T-helper 2 cell treated with Interferon-gamma antibody and Interleukin-4, amounts not matched to agents 5 μg/mL and 100 μg/mL, for 36 hours (primary cell): ENCODE measurements at regions not wholly inside any gene's neighbourhood (a gene's known extent, or its start where the extent isn't known, plus 50 kb on each side); places are given as distances from the start of the nearest gene placed in this dataset.

Experiments
- DNase-seq: peaks from one replicate; pipeline ENCODE4 v3.0.0; 2021; ENCODE audit warnings: low spot score
- H3K27ac Mint-ChIP-seq: one replicate; pipeline ENCODE4 v1.8.0; 2021; ENCODE audit warnings: mild to moderate bottlenecking, mixed read lengths
- H3K27me3 Mint-ChIP-seq: one replicate; pipeline ENCODE4 v1.8.0; 2021; ENCODE audit warnings: low read depth, mixed read lengths
- H3K36me3 Mint-ChIP-seq: one replicate; pipeline ENCODE4 v1.8.0; 2021; ENCODE audit warnings: low read depth, mixed read lengths
- H3K4me1 Mint-ChIP-seq: one replicate; pipeline ENCODE4 v1.8.0; 2021; ENCODE audit warnings: low read depth, mixed read lengths
- H3K4me3 Mint-ChIP-seq: one replicate; pipeline ENCODE4 v1.8.0; 2022; ENCODE audit warnings: mild to moderate bottlenecking, moderate library complexity, mixed read lengths
- H3K9me3 Mint-ChIP-seq: one replicate; pipeline ENCODE4 v1.8.0; 2021; ENCODE audit warnings: mixed read lengths

DNA sequence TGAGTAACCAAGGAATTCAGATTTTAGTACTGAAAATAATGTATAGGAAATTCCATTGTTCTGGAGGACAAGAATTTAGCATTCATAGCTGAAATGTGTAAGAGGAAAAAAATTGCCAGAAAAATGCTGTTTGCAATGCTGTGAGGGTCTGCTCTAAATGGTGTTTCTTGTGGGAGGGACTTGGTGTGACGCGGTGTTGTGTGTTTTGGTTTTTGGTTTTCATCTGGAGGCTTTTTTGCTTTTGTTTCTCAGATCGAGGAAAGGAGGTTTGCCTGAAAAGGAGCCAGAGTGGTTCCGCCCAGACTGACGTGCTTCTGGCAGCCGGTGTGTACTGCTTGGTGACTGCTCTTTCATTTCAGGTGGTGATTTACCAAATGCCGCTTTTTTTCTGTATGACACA is 211.8 kb upstream of the HMGA2 start:
- Mint-ChIP-seq H3K27me3 (peaks cover 3% of the 10 kb centered on the region), H3K4me3 (no peak overlapping the region), H3K36me3 (no peaks in the 10 kb centered on the region), H3K27ac (no peak overlapping the region), H3K9me3 (no peaks in the 10 kb centered on the region), H3K4me1 (no peaks in the 10 kb centered on the region)
- DNase-seq, result no peak

GRCh38 chr12:65613692-65614091 is 210.6 kb upstream of the HMGA2 start:
- Mint-ChIP-seq H3K27me3 (peaks cover 3% of the 10 kb centered on the region), H3K4me3 (no peak overlapping the region), H3K9me3 (no peaks in the 10 kb centered on the region)

GRCh38 chr12:65614259-65614889 is 209.9 kb upstream of the HMGA2 start:
- Mint-ChIP-seq H3K9me3 (no peaks in the 10 kb centered on the region), H3K4me1 (no peaks in the 10 kb centered on the region), H3K27me3 (peaks cover 3% of the 10 kb centered on the region), H3K4me3 (no peak overlapping the region), H3K27ac (no peak overlapping the region), H3K36me3 (no peaks in the 10 kb centered on the region)
- no peak for DNase-seq

More at GRCh38 chr12:65613692-65614091, 210.6 kb upstream of the HMGA2 start:
- no peak overlapping the region for H3K27ac Mint-ChIP-seq
- H3K36me3 Mint-ChIP-seq, result no peaks in the 10 kb centered on the region
- DNase-seq, result no peak
- H3K4me1 Mint-ChIP-seq, result no peaks in the 10 kb centered on the region

DNA sequence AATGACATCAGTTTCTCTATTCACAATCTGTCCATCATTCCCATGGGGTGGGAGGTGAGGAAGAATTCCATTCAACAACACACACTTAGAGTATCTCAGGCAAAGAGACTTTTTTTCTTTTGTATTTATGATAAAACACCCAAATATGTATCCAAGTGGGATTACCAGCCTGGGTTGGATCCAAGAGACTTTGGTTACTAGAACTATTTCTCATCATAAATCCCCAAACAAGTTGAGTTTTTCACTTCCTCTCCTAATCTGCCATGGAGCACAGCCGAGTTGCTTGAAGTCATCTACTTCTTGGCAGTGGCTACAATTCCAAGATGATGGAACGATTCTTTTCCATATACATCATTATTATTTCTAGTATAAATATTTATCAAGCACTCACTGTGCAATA is 209.2 kb upstream of the HMGA2 start:
- H3K4me3 Mint-ChIP-seq, result no peak overlapping the region
- DNase-seq, result no peak
- no peaks in the 10 kb centered on the region for H3K36me3 Mint-ChIP-seq
- no peaks in the 10 kb centered on the region for H3K9me3 Mint-ChIP-seq
- no peak overlapping the region for H3K27ac Mint-ChIP-seq
- peaks cover 3% of the 10 kb centered on the region for H3K27me3 Mint-ChIP-seq
- H3K4me1 Mint-ChIP-seq, result no peaks in the 10 kb centered on the region

DNA sequence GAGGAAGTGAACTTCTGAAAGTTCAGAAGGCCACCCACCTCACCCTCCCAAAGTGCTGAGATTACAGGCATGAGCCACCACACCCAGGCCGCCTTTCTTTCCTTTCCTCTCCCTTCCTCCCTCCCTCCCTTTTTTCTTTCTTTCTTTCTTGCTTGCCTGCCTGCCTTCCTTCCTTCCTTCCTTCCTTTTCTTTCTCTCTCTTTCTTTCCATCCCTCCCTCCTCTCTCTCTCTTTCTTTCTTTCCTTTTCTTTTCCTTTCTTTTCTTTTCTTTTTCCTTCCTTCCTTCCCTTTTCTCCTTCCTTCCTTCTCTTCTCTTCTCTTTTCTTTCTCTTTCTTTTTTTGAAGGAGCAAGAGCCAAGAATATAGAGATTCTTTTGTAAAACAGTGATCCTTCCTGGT is 208.3 kb upstream of the HMGA2 start:
- no peaks in the 10 kb centered on the region for H3K36me3 Mint-ChIP-seq
- DNase-seq, result no peak

GRCh38 chr12:65618588-65618987 is 205.7 kb upstream of the HMGA2 start:
- Mint-ChIP-seq H3K27ac (no peak overlapping the region), H3K36me3 (no peaks in the 10 kb centered on the region), H3K4me1 (no peaks in the 10 kb centered on the region), H3K9me3 (no peaks in the 10 kb centered on the region), H3K27me3 (peaks cover under 1% of the 10 kb centered on the region), H3K4me3 (no peak overlapping the region)
- DNase-seq, result no peak

More for the DNA sequence above, 208.3 kb upstream of the HMGA2 start:
- H3K27ac Mint-ChIP-seq, result no peak overlapping the region
- no peaks in the 10 kb centered on the region for H3K9me3 Mint-ChIP-seq
- no peaks in the 10 kb centered on the region for H3K4me1 Mint-ChIP-seq
- no peak overlapping the region for H3K4me3 Mint-ChIP-seq
- peaks cover 3% of the 10 kb centered on the region for H3K27me3 Mint-ChIP-seq

GRCh38 chr12:65619018-65619417 is 205.3 kb upstream of the HMGA2 start:
- DNase-seq, result no peak
- H3K4me3 Mint-ChIP-seq, result no peak overlapping the region
- H3K27ac Mint-ChIP-seq, result no peak overlapping the region
- H3K9me3 Mint-ChIP-seq, result no peaks in the 10 kb centered on the region
- H3K27me3 Mint-ChIP-seq, result no peaks in the 10 kb centered on the region
- H3K4me1 Mint-ChIP-seq, result no peaks in the 10 kb centered on the region
- no peaks in the 10 kb centered on the region for H3K36me3 Mint-ChIP-seq

GRCh38 chr12:65620046-65620445 is 204.2 kb upstream of the HMGA2 start:
- no peaks in the 10 kb centered on the region for H3K36me3 Mint-ChIP-seq
- no peak overlapping the region for H3K4me3 Mint-ChIP-seq
- H3K9me3 Mint-ChIP-seq, result no peaks in the 10 kb centered on the region
- DNase-seq, result no peak
- H3K27ac Mint-ChIP-seq, result no peak overlapping the region
- H3K27me3 Mint-ChIP-seq, result no peaks in the 10 kb centered on the region
- no peaks in the 10 kb centered on the region for H3K4me1 Mint-ChIP-seq

- H3K27me3 Mint-ChIP-seq, result no peaks in the 10 kb centered on the region
- H3K36me3 Mint-ChIP-seq, result no peaks in the 10 kb centered on the region
- H3K4me1 Mint-ChIP-seq, result no peaks in the 10 kb centered on the region
- no peak for DNase-seq
- H3K4me3 Mint-ChIP-seq, result no peak overlapping the region
- H3K9me3 Mint-ChIP-seq, result no peaks in the 10 kb centered on the region
- no peak overlapping the region for H3K27ac Mint-ChIP-seq
Observed at GRCh38 chr12:65622056-65622455, 202.2 kb upstream of the HMGA2 start.

GRCh38 chr12:65623507-65623906 is 200.8 kb upstream of the HMGA2 start:
- H3K27me3 Mint-ChIP-seq, result no peaks in the 10 kb centered on the region
- H3K4me1 Mint-ChIP-seq, result no peaks in the 10 kb centered on the region
- H3K27ac Mint-ChIP-seq, result no peak overlapping the region
- H3K36me3 Mint-ChIP-seq, result no peaks in the 10 kb centered on the region
- no peak overlapping the region for H3K4me3 Mint-ChIP-seq
- no peak for DNase-seq
- H3K9me3 Mint-ChIP-seq, result no peaks in the 10 kb centered on the region

DNA sequence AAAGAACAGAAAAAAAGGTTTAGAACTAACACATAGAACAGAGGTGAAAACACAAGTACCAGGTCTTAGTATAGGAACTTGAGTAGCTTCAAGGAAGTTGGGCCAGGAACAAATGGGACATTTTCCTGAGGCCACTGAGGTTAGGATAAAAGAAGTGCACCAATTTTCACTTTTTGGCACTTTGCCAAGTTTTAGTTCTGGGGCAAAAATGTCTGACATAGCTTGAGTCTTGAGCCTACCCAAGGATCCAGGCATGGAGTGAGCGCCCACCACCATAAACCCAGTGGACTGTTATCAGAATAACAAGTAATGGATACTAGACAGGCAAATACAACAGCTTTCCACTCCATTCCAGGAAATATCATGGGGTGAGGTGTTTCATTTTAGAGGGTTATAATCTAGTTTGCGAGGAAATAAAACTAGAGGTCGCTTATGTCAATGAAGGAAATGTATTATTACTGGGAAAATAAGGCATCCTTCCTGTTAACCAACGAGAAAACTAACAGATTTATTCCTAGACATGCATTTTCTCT is 199.7 kb upstream of the HMGA2 start:
- no peak for DNase-seq
- H3K4me3 Mint-ChIP-seq, result no peak overlapping the region
- no peaks in the 10 kb centered on the region for H3K4me1 Mint-ChIP-seq
- no peaks in the 10 kb centered on the region for H3K9me3 Mint-ChIP-seq
- H3K27ac Mint-ChIP-seq, result no peak overlapping the region
- no peaks in the 10 kb centered on the region for H3K27me3 Mint-ChIP-seq
- no peaks in the 10 kb centered on the region for H3K36me3 Mint-ChIP-seq

DNA sequence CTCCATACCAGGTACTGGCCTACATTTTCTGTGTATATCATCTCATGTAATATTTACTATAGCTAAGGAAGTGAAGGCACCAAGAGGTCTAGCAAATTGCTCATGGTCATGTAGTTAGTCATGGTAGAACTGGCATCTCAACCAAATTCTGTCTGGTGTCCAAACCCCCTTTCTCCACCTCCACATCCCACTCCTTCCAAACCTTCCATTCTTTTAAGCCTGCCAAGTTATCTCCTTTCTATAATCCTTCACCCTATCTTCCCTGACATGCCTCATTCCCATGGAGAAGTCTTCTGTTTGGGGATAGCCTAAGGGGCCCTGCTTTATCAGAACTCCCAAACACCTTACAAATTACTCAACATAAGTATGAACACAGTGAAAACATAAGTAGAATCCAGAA is 196.2 kb upstream of the HMGA2 start:
- Mint-ChIP-seq H3K36me3 (no peaks in the 10 kb centered on the region), H3K9me3 (no peaks in the 10 kb centered on the region), H3K4me1 (no peaks in the 10 kb centered on the region), H3K27ac (no peak overlapping the region), H3K4me3 (no peak overlapping the region), H3K27me3 (no peaks in the 10 kb centered on the region)
- DNase-seq, result no peak

GRCh38 chr12:65630555-65630954 is 193.7 kb upstream of the HMGA2 start:
- Mint-ChIP-seq H3K9me3 (no peaks in the 10 kb centered on the region), H3K27me3 (no peaks in the 10 kb centered on the region), H3K4me1 (no peaks in the 10 kb centered on the region), H3K36me3 (no peaks in the 10 kb centered on the region), H3K4me3 (no peak overlapping the region), H3K27ac (no peak overlapping the region)
- no peak for DNase-seq

GRCh38 chr12:65631621-65632111 is 192.6 kb upstream of the HMGA2 start:
- no peaks in the 10 kb centered on the region for H3K9me3 Mint-ChIP-seq
- H3K27me3 Mint-ChIP-seq, result no peaks in the 10 kb centered on the region
- H3K36me3 Mint-ChIP-seq, result no peaks in the 10 kb centered on the region
- H3K4me3 Mint-ChIP-seq, result no peak overlapping the region
- H3K27ac Mint-ChIP-seq, result no peak overlapping the region
- no peaks in the 10 kb centered on the region for H3K4me1 Mint-ChIP-seq
- no peak for DNase-seq
